HG03095 (cell line): ENCODE measurements at regions not wholly inside any gene's neighbourhood (a gene's known extent, or its start where the extent isn't known, plus 50 kb on each side); places are given as distances from the start of the nearest gene placed in this dataset.

Experiments used
- ATAC-seq: cut with Tn5 transposase; IDR thresholded peaks from one replicate; pipeline ENCODE4 v1.9.1; 2021; ENCODE audit warnings: moderate library complexity; ENCODE audit not compliant: unreplicated experiment

DNA sequence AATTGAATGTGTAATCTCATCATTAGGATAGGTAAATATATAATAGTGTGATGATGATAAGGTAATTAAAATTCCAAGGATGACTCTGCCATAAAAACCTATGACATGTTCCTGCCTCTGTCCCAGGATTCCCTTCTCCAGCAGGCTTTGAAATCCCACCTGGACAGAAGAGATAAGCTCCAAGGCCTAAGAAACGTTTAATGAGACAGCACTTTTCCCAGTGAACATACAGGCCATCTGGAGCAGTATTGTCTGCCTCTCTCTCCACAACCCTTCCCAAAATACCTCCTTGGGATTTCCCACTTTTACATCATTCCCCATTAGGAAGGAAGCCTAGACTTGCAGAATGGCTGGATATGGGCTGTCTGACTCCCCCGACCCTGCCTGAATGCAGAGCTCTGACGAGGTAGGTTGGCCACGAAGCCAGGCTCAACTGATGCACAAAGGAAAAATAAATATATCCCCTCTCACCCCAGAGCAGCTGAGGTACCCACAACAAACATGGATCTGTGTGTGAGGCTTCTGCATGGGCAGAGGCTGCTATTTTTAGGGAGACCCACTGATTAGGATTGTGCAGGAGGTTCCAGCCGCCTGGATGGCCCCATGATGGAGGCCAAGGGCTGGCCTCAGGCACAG is 71.0 kb downstream of the TMPRSS5 start:
- ATAC-seq = no peak

DNA sequence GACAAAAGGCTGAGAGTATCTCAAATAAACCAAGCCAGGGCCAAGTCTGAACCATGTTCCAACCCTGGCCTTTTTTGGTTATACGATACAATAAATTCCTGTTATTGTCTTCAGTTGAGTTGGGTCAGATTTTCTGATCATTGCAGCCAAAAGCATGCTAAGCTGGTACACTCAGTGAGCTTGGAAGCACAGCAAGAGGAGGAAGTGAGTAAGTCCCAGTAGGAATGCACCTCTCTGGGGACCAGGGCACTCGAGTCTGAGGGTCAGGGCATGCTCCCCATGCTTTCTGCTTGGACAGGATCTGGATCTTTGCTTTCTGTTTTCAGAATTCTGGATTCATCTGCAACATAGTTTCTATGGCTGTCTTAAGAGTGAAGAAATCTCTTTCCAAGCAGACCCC is 73.1 kb downstream of the TMPRSS5 start:
- no peak for ATAC-seq

DNA sequence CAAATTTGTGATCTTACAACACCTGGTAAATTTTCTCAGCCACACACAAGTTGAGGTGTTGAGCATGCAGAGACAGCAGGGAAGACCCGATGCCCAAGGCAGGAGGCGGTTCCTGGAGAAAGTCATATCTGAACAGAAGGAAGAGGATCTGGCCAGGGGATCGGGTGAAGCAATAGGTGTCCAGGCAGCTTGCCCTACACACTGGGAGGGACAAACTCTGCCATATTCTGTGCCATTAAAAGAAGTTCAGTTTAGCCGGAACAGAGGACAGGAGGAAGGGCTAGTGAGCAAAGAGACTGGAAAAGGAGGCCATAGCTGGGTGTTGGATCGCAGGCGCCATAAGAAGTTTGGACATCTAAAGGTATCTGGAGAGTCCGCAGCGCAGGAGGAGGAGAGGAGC is 76.5 kb downstream of the TMPRSS5 start:
- no peak for ATAC-seq

DNA sequence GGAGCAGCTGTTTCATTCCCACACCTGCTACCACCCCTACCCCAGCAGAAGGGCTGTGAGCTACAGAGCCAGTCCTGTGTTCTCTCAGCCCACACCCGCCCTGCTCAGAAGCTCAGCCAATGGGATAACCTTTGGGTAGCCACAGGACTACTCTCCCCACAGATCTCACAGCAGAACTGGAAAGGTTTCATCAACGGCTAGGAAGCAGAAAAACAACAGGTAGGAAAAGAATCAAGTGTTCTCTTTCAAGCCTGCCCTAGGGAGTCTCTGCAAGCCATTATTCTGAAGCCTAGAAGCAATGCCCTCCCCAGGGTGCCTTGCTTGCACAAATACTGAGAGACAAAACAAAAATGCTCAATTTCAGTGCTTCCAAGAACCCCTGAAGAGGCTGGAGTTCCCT is 77.2 kb downstream of the TMPRSS5 start:
- ATAC-seq = no peak

DNA sequence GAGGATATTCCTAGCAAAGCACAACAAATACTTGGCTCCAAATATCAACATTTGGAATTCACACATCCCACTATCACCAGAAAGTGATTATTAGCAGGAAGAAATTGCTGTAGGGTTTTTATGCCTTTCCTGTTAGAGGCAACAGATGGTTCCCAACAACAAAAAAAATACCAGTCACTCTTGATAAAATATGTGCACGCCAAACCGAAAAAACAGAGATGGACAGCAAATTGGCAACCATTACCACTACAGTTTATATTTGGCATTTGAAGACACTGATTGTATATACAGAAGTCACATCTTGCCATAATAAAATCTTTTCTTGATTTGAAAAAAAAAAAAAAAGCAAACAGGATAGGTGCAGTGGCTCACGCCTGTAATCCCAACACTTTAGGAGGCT is 78.2 kb downstream of the TMPRSS5 start:
- ATAC-seq = no peak

DNA sequence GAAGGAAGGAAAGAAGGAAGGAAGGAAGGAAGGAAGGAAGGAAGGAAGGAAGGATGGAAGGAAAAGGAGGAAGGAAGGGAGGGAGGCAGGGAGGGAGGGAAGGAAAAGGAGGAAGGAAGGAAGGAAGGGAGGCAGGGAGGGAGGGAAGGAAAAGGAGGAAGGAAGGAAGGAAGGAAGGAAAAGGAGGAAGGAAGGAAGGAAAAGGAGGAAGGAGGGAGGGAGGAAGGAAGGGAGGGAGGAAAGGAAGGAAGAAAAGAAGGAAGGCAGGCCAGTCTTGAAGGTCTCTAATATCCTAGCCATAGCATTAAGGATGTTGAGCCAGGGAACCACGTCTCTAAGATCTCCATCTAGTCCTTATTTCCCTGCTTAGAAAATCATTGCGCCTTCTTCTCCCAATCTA is 78.8 kb downstream of the TMPRSS5 start:
- ATAC-seq = no peak

DNA sequence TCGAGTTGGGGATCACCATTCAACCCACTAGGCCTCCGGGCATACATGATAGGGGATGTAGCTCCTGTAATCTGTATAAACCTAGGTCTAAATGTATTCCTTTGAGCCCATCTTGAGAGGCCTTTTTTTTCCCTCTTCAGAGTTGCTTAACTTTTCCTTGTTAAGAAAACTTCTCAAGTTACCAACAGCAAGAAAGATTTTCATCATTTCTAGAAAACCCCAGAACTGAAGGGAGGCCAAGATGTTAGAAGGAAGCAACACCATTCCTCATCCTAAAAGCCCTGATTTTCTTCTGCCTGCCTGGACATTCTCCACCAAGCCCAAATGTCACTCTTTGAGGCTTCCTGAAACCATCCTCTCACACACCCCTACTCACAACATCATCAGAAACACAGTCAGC is 79.4 kb downstream of the TMPRSS5 start:
- no peak for ATAC-seq

DNA sequence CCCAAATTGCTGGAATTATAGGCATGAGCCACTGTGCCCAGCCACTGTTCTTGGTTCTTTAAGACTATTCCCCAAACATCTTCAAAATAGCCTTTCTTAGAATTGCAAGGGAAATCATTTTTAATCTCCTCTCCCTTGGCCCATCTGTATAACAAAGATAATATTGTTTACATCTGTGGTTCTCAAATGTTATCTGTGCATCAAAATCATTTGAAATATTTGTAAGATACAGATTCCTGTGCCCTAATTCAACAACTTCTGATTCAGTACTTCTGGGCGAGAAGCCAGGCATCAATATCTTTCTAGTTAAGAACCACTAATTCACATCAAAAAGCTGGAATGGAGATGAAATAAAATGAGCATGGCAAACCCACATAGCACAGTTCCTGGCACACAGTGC is 83.0 kb downstream of the TMPRSS5 start:
- ATAC-seq = no peak

DNA sequence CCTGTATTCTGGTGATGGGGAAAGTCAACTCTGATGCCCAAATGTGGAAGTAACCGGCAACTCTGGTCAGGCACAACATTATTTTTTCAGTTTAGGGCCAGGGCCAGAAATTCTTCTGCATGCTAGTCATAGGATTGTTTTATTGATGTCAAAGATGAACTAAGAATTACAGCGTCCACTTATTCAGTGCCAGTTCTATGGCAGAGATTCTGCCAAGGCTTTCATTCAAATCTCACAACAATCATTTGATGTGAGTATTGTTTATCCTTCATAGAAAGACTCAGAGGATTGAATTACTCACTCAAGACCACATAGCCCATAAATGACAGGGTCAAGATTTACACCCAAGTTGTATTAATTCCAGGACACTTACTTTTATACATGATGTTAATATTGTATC is 87.7 kb downstream of the TMPRSS5 start:
- no peak for ATAC-seq

DNA sequence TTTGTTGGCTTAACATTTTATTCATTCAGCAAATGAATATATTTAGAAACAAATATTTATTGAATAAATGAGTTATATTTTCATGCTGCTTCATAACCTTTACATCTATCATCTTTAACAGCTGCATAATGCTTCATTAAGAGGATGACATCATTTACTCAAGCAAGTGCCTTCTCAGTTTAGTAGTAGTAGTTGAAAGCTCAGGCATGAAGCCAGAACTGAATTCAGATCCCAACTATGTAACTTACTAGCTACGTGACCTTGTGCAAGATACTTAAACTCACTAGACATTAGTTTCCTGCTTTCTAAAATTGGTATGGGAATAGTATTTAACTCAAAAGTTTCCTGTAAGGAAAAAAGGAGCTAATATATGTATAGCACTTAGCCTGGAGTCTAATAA is 90.3 kb downstream of the TMPRSS5 start:
- no peak for ATAC-seq

DNA sequence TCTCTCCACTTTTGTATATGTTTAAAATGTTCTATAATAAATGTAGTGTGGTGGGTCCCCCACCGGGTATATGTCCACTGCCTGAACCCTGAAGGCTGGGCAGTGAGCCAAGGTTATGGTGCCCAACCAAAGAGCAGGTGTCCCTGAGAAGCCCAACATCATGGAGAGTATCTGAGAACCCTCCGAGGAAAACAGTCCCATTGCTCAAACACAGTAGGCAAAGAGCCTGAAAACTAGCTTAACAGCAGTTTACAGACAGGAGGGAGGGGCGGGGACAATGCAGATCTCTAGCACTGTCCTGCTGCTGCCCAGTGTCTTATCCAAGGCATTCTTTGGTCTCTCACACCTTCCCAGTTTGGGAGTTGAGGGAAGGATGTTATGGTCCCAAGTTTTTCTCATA is 91.0 kb downstream of the TMPRSS5 start:
- no peak for ATAC-seq

DNA sequence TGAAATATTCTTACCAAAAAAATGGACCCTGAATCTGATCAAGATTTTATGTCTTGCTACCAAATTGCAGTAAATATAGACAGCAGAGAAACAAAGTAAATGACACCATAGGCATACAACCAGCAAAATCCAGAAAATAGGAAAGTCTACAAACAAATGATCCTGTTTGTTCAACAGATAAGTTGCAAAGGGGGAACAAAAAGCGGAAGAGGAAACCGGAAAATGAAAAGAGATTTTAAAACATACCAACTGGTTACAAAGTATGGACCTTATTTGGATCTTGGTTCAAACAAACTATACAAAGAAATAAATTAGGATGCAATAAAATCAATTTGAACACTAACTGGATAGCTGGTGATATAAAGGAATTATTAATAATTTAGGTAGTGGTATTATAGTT is 92.0 kb downstream of the TMPRSS5 start:
- no peak for ATAC-seq

DNA sequence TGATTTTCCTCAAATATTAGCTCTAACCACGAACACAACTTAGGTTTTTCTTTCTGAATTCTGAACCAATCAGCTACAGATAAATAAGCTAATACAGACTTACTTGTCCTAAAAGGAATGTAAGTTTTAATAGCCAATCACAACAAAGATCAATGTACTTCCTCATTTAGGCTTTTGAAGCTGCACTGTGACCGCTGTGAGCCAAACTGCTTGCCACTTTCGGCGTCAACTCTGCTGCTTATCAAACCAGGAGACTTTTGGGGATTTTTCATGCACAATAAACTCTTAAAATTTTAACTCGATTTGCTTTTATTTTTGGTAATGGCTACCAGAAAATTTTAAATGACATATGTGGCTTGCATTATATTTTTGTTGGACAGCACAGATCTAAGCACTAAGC is 92.5 kb downstream of the TMPRSS5 start:
- ATAC-seq = no peak

DNA sequence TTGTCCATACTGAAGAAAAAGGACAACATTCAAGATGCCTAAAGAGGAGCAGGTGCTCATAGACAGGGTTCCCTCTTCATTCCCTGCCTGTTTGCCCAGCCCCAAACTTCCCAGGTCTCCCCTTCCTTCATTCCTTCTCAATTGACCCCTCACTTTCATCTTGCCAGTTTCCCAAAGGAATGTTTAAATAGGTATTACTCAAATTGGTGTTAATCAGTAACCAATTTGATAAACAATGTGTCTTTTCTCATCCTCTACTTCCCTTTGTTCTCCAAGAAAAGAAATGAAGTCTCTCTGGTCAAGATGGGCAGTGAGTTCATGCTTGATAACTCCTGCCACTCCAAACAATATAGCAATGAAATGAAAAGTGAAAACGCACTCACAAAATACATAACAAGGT is 101.9 kb downstream of the TMPRSS5 start:
- no peak for ATAC-seq

DNA sequence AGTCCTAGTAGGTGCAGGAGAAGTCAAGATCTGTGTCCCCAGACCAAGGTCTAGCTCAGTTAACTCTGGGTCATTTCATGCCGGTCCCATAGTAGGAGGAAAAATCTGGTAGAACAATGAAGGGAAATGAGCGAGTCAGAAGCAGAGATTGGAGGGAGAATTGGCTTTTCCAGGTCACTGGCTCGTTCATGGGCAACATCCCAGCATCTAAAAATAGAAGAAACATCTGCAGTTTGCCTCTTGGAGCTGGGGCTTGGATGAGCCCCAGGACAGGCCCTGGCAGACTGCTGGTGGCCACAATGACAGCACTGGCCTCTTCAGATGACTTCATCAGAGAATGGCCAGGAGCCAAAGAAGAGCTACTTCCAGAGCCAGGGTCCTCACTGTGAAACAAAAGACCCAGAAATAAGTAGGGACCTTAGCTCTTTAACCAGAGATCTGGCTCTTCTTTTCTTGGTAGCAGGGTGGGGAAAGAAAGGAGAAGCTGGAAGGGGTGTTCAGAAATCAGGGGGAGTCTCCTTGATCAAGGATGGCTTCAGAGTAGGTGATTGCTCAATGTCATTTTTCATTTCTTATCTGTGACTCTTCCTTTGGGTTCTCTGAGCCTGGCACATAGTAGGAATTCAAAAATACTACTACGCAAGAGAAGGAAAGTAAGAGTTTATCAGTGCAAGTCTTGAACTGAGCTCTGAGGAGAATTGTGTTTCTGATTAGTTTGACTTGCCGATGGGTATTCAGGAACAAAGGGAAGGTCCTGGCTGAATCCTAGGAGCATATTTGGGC is 102.6 kb downstream of the TMPRSS5 start:
- no peak for ATAC-seq

DNA sequence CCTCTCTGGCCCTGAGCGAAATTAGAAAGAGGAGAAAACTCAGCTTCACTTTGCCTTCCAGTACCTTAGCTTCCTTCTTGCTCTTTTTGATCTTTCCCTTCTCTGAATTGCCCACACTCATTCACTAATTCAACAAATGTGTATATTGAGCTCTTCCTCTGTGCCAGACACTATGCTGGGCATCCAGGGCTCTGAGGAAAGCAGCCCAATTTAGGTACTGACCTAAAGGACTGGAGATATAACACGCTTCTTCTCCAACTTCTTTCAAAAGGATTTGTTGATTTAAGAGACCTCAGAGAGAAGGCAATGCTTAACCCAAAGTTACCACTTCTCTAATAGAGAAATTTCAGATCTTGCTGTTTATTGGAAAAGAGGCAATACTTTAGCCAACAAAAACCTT is 103.6 kb downstream of the TMPRSS5 start:
- ATAC-seq = no peak

DNA sequence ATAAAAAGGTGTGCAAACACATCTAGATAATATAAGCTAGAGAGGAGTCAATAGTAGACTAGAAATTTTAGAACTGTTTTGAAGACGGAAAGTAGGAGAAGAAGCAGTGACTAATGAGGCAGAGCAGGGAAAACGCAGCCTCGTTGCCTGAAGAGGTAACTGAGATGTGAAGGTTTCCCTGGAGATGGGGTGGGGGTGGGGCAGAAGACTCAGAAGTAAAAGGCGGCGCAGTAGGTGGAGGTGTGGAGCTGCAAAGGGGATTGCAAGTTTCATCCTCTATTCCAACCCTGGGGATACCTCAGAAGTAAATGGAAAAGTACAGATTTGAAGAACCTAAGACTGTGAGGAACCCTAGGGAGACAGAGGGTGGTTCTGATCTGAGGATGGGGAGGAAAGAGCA is 109.5 kb downstream of the TMPRSS5 start:
- no peak for ATAC-seq

DNA sequence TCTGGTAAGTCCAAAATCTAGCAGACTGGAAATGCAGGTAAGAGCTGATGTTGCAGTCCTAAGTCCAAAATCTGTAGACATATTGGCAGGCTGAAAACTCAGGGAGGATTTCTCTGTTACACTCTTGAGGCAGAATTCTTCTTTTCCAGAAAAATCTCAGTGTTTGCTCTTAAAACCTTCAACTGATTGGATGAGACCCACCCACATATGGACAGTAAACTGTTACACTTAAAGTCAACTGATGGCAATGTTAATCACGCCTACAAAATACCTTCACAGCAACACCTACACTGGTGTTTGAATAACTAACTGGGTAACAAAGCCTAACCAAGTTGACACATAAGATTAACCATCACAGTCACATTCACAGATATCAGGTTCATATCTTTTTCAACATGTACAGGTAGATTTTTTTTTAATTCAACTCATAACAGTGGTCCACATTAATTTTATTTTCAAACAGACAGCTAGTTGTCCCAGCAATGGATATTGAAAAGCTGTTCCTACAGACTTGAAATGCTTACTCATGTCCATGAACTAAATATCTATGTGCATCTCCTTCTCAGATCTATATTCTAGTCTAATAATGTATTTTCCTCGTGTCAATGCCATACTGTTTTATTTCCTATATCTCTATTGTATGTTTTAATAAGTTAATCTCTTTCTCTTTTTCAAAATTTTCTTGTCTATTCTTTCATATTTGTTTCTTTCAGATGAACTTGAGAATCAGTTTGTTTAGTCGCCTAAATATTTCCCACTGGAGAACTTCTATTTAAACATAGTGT is 110.1 kb downstream of the TMPRSS5 start:
- ATAC-seq = no peak

DNA sequence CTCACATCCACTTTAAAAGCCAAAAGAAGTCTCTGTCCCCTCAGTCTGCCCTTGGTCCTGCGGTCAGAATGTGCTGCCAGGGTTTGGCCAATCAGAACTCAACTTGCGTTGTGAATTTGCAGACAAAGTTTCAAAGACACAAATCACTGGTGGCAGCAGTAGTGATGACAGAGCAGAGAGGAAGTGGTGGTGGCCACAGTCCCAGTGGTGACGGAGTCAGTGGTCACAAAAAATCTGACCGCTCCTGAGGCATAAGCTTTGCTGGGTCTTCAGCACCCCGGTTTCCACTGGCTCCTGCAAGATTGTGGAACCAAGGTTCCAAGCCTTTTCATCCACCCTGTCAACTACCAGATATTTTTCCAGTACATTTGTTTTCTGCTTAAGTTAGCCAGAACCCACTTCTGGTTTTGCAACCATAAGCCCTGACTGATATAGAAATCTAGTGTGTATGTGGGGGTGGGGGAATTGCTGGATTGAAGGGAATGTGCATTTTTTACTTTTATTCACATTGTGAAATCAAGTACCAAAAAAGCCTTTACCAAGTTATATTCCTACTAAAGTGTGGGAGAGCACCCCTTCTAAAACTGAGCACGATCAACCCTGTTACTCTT is 112.3 kb downstream of the TMPRSS5 start:
- ATAC-seq = peak; percentile 70

DNA sequence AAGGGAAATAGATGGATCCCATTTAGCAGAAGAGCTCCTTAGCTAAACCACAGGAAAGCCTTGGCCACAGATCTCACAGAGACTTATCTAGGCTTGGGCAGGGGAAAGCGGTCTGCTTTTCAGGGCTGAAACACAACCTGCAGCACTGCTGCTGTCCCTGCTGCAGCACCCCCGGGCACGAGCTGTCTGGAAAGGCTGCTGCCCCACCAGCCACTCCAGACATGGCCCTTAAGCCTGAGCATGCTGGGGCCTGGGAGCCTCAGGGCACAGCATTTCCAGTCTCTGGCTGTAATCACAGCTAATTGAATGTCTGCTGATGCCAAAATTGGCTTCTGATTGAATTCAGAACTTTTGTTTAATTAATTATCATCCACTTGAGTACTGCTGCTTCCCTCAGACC is 115.0 kb downstream of the TMPRSS5 start:
- ATAC-seq = no peak

DNA sequence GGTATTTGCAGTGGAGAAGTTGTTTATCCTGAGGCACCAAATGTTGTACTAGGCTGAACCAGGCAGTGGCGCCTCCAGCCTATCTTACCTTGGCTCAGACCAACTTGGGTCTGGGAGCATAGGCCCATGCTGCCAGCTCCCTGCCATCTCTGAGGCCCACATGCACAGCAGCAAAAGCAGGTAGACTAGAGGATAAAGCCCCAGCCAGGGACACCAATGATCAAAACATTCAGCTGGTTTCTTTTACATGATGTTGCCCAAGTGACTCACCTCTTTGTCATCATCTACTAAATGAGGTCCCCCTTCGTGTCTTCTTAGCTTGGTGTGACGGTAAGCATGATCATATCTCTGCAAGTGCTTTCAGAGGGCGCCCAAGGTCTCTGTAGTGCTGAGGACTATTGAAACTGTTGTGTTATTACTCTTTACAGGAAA is 112.1 kb upstream of the DRD2 start:
- ATAC-seq = peak; percentile 94

DNA sequence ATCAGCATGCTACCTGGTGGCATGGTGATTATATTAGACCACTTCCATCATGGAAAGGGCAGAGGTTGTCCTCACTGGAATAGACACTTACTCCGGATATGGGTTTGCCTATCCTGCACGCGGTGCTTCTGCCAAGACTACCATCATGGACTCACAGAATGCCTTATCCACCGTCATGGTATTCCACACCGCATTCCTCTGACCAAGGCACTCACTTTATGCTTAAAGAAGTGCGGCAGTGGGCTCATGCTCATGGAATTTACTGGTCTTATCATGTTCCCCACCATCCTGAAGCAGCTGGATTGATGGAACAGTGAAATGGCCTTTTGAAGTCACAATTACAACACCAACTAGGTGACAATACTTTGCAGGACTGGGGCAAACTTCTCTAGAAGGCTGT is 109.2 kb upstream of the DRD2 start:
- ATAC-seq = no peak
